ENCODE measurements at regions not wholly inside any gene's neighbourhood (a gene's known extent, or its start where the extent isn't known, plus 50 kb on each side); places are given as distances from the start of the nearest gene placed in this dataset.

- Histone ChIP-seq H3K4me1 (ENCODE audit: control insufficient read depth, insufficient read depth, low read length) (no peaks in the 10 kb centered on the region), H3K9ac (ENCODE audit: low read length) (no peak overlapping the region), H3K4me3 (ENCODE audit: low read length) (no peak overlapping the region), H3K36me3 (ENCODE audit: control insufficient read depth, insufficient read depth, low read length) (no peaks in the 10 kb centered on the region), H3K27ac (ENCODE audit: low read depth, low read length) (no peak overlapping the region), H3K27me3 (ENCODE audit: control insufficient read depth, insufficient read depth, low read length) (no peaks in the 10 kb centered on the region)
Observed at GRCh38 chr6:147811913-147812629, 303.6 kb downstream of the SAMD5 start.

GRCh38 chr6:147817042-147817689 lies 308.7 kb downstream of the SAMD5 start:
- Histone ChIP-seq H3K9ac (ENCODE audit: low read length) (no peak overlapping the region), H3K36me3 (ENCODE audit: control insufficient read depth, insufficient read depth, low read length) (no peaks in the 10 kb centered on the region), H3K27me3 (ENCODE audit: control insufficient read depth, insufficient read depth, low read length) (no peaks in the 10 kb centered on the region), H3K27ac (ENCODE audit: low read depth, low read length) (no peak overlapping the region), H3K4me3 (ENCODE audit: low read length) (no peak overlapping the region), H3K4me1 (ENCODE audit: control insufficient read depth, insufficient read depth, low read length) (no peaks in the 10 kb centered on the region)

GRCh38 chr6:147820520-147820919 lies 312.0 kb downstream of the SAMD5 start:
- no peak overlapping the region for H3K9ac ChIP-seq (ENCODE audit: low read length)
- no peaks in the 10 kb centered on the region for H3K27me3 ChIP-seq (ENCODE audit: control insufficient read depth, insufficient read depth, low read length)
- H3K27ac ChIP-seq (ENCODE audit: low read depth, low read length): no peak overlapping the region
- H3K4me1 ChIP-seq (ENCODE audit: control insufficient read depth, insufficient read depth, low read length): no peaks in the 10 kb centered on the region
- H3K4me3 ChIP-seq (ENCODE audit: low read length): no peak overlapping the region
- H3K36me3 ChIP-seq (ENCODE audit: control insufficient read depth, insufficient read depth, low read length): no peaks in the 10 kb centered on the region

GRCh38 chr6:147821295-147821897 lies 312.9 kb downstream of the SAMD5 start:
- Histone ChIP-seq H3K4me1 (ENCODE audit: control insufficient read depth, insufficient read depth, low read length) (no peaks in the 10 kb centered on the region), H3K9ac (ENCODE audit: low read length) (no peak overlapping the region), H3K4me3 (ENCODE audit: low read length) (no peak overlapping the region), H3K27me3 (ENCODE audit: control insufficient read depth, insufficient read depth, low read length) (no peaks in the 10 kb centered on the region), H3K36me3 (ENCODE audit: control insufficient read depth, insufficient read depth, low read length) (no peaks in the 10 kb centered on the region), H3K27ac (ENCODE audit: low read depth, low read length) (no peak overlapping the region)

- H3K27ac ChIP-seq (ENCODE audit: low read depth, low read length): no peak overlapping the region
- no peak overlapping the region for H3K9ac ChIP-seq (ENCODE audit: low read length)
- H3K36me3 ChIP-seq (ENCODE audit: control insufficient read depth, insufficient read depth, low read length): no peaks in the 10 kb centered on the region
- H3K4me1 ChIP-seq (ENCODE audit: control insufficient read depth, insufficient read depth, low read length): no peaks in the 10 kb centered on the region
- no peaks in the 10 kb centered on the region for H3K27me3 ChIP-seq (ENCODE audit: control insufficient read depth, insufficient read depth, low read length)
- H3K4me3 ChIP-seq (ENCODE audit: low read length): no peak overlapping the region
Observed at GRCh38 chr6:147823936-147824335, 315.4 kb downstream of the SAMD5 start.

- Histone ChIP-seq H3K27me3 (ENCODE audit: control insufficient read depth, insufficient read depth, low read length) (no peaks in the 10 kb centered on the region), H3K9ac (ENCODE audit: low read length) (no peak overlapping the region), H3K4me3 (ENCODE audit: low read length) (no peak overlapping the region)
Observed at GRCh38 chr6:147825848-147826247, 317.4 kb downstream of the SAMD5 start.

GRCh38 chr6:147826698-147827097 lies 318.2 kb downstream of the SAMD5 start:
- no peaks in the 10 kb centered on the region for H3K36me3 ChIP-seq (ENCODE audit: control insufficient read depth, insufficient read depth, low read length)
- no peaks in the 10 kb centered on the region for H3K27me3 ChIP-seq (ENCODE audit: control insufficient read depth, insufficient read depth, low read length)
- H3K27ac ChIP-seq (ENCODE audit: low read depth, low read length): no peak overlapping the region
- H3K4me3 ChIP-seq (ENCODE audit: low read length): no peak overlapping the region
- H3K4me1 ChIP-seq (ENCODE audit: control insufficient read depth, insufficient read depth, low read length): no peaks in the 10 kb centered on the region
- no peak overlapping the region for H3K9ac ChIP-seq (ENCODE audit: low read length)

More at GRCh38 chr6:147825848-147826247, 317.4 kb downstream of the SAMD5 start:
- Histone ChIP-seq H3K4me1 (ENCODE audit: control insufficient read depth, insufficient read depth, low read length) (no peaks in the 10 kb centered on the region), H3K36me3 (ENCODE audit: control insufficient read depth, insufficient read depth, low read length) (no peaks in the 10 kb centered on the region), H3K27ac (ENCODE audit: low read depth, low read length) (no peak overlapping the region)

- H3K27ac ChIP-seq (ENCODE audit: low read depth, low read length): no peak overlapping the region
- no peaks in the 10 kb centered on the region for H3K4me1 ChIP-seq (ENCODE audit: control insufficient read depth, insufficient read depth, low read length)
- no peaks in the 10 kb centered on the region for H3K36me3 ChIP-seq (ENCODE audit: control insufficient read depth, insufficient read depth, low read length)
- H3K4me3 ChIP-seq (ENCODE audit: low read length): no peak overlapping the region
- H3K27me3 ChIP-seq (ENCODE audit: control insufficient read depth, insufficient read depth, low read length): no peaks in the 10 kb centered on the region
- no peak overlapping the region for H3K9ac ChIP-seq (ENCODE audit: low read length)
Observed at GRCh38 chr6:147829418-147829817, 320.9 kb downstream of the SAMD5 start.

- H3K27me3 ChIP-seq (ENCODE audit: control insufficient read depth, insufficient read depth, low read length): no peaks in the 10 kb centered on the region
- no peaks in the 10 kb centered on the region for H3K36me3 ChIP-seq (ENCODE audit: control insufficient read depth, insufficient read depth, low read length)
- H3K4me1 ChIP-seq (ENCODE audit: control insufficient read depth, insufficient read depth, low read length): no peaks in the 10 kb centered on the region
- H3K4me3 ChIP-seq (ENCODE audit: low read length): no peak overlapping the region
- H3K27ac ChIP-seq (ENCODE audit: low read depth, low read length): no peak overlapping the region
- no peak overlapping the region for H3K9ac ChIP-seq (ENCODE audit: low read length)
Observed at GRCh38 chr6:147829835-147830234, 321.3 kb downstream of the SAMD5 start.

GRCh38 chr6:147831356-147831755 lies 322.9 kb downstream of the SAMD5 start:
- Histone ChIP-seq H3K9ac (ENCODE audit: low read length) (no peak overlapping the region), H3K36me3 (ENCODE audit: control insufficient read depth, insufficient read depth, low read length) (no peaks in the 10 kb centered on the region), H3K27me3 (ENCODE audit: control insufficient read depth, insufficient read depth, low read length) (no peaks in the 10 kb centered on the region), H3K4me3 (ENCODE audit: low read length) (no peak overlapping the region), H3K27ac (ENCODE audit: low read depth, low read length) (no peak overlapping the region), H3K4me1 (ENCODE audit: control insufficient read depth, insufficient read depth, low read length) (no peaks in the 10 kb centered on the region)

- no peak overlapping the region for H3K27ac ChIP-seq (ENCODE audit: low read depth, low read length)
- no peaks in the 10 kb centered on the region for H3K36me3 ChIP-seq (ENCODE audit: control insufficient read depth, insufficient read depth, low read length)
- H3K9ac ChIP-seq (ENCODE audit: low read length): no peak overlapping the region
Observed at GRCh38 chr6:147833607-147834006, 325.1 kb downstream of the SAMD5 start.

GRCh38 chr6:147834084-147834776 lies 325.7 kb downstream of the SAMD5 start:
- Histone ChIP-seq H3K4me1 (ENCODE audit: control insufficient read depth, insufficient read depth, low read length) (no peaks in the 10 kb centered on the region), H3K27ac (ENCODE audit: low read depth, low read length) (no peak overlapping the region), H3K36me3 (ENCODE audit: control insufficient read depth, insufficient read depth, low read length) (no peaks in the 10 kb centered on the region), H3K9ac (ENCODE audit: low read length) (no peak overlapping the region), H3K4me3 (ENCODE audit: low read length) (no peak overlapping the region), H3K27me3 (ENCODE audit: control insufficient read depth, insufficient read depth, low read length) (no peaks in the 10 kb centered on the region)

More at GRCh38 chr6:147833607-147834006, 325.1 kb downstream of the SAMD5 start:
- no peaks in the 10 kb centered on the region for H3K27me3 ChIP-seq (ENCODE audit: control insufficient read depth, insufficient read depth, low read length)
- no peaks in the 10 kb centered on the region for H3K4me1 ChIP-seq (ENCODE audit: control insufficient read depth, insufficient read depth, low read length)
- H3K4me3 ChIP-seq (ENCODE audit: low read length): no peak overlapping the region

Measured in rectal smooth muscle tissue (tissue), 1 donor.